ENCODE measurements at regions not wholly inside any gene's neighbourhood (a gene's known extent, or its start where the extent isn't known, plus 50 kb on each side); places are given as distances from the start of the nearest gene placed in this dataset.

DNA sequence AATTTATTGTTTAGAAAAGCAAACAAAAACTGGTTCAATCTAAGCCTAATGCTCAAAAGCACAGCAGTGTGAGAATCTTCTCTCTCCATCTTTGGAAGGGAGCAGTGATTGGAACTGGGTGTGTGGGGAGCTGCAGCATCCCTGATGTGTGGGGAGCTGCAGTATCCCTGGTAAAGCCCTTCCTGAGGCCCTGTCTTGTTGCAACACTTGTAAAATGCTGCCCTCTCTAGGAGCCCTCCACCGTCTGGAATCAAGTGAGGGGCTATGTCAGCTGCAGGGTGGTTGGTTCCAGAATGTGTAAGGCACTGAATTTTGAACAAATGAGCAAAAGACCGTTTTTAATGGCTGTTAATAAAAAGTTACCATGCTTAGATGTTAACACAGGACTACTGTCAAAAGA, 147.7 kb upstream of the RAB12 start:
- CTCF ChIA-PET, result interaction anchor here (2.0 kb wide), 1 partner anchor 17 kb away, joined by 9 read pairs; no protein-coding TSS in a partner anchor
- Mint-ChIP-seq H3K27me3 (ENCODE audit: low read depth) (no peaks in the 10 kb centered on the region), H3K4me1 (peaks cover 12% of the 10 kb centered on the region), H3K27ac (no peak overlapping the region), H3K9me3 (peaks cover 27% of the 10 kb centered on the region), H3K4me3 (no peak overlapping the region), H3K36me3 (peaks cover 23% of the 10 kb centered on the region)
- DNase-seq (ENCODE audit: low spot score), result no peak
- ATAC-seq, result no peak; the same call in 1 of the 2 replicates
- TF ChIP-seq ZBTB21 (CRISPR knock-in tag; IDR thresholded peaks at IDR 0.05; ENCODE audit: borderline replicate concordance) (no peak), NFYB (CRISPR knock-in tag; conservative IDR thresholded peaks at IDR 0.05; ENCODE audit: low read depth) (no peak), TCF7 (CRISPR knock-in tag; IDR thresholded peaks at IDR 0.05; ENCODE audit: low read depth) (no peak), EMX1 (CRISPR knock-in tag; IDR thresholded peaks at IDR 0.05) (no peak), USF1 (CRISPR knock-in tag; IDR thresholded peaks at IDR 0.05) (no peak), ZNF138 (CRISPR knock-in tag; conservative IDR thresholded peaks at IDR 0.05) (no peak), PRRX2 (CRISPR knock-in tag; IDR thresholded peaks at IDR 0.05) (no peak), AR (CRISPR knock-in tag; IDR thresholded peaks at IDR 0.05) (no peak), NR1H2 (CRISPR knock-in tag; IDR thresholded peaks at IDR 0.05) (no peak), JAZF1 (CRISPR knock-in tag; IDR thresholded peaks at IDR 0.05) (no peak), ETV6 (CRISPR knock-in tag; IDR thresholded peaks at IDR 0.05) (no peak), E2F1 (CRISPR knock-in tag; IDR thresholded peaks at IDR 0.05) (no peak), MYBL2 (CRISPR knock-in tag; IDR thresholded peaks at IDR 0.05) (no peak), SMAD3 (CRISPR knock-in tag; IDR thresholded peaks at IDR 0.05; ENCODE audit: borderline replicate concordance) (no peak), ERG (CRISPR knock-in tag; IDR thresholded peaks at IDR 0.05) (no peak), TP53 (CRISPR knock-in tag; IDR thresholded peaks at IDR 0.05) (no peak), SOX15 (CRISPR knock-in tag; IDR thresholded peaks at IDR 0.05) (no peak)
- TF ChIP-seq, protein P1, sequence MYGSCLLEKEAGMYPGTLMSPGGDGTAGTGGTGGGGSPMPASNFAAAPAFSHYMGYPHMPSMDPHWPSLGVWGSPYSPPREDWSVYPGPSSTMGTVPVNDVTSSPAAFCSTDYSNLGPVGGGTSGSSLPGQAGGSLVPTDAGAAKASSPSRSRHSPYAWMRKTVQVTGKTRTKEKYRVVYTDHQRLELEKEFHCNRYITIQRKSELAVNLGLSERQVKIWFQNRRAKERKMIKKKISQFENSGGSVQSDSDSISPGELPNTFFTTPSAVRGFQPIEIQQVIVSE (CRISPR knock-in tag; IDR thresholded peaks at IDR 0.05; ENCODE audit: borderline replicate concordance), result no peak
- TF ChIP-seq, protein P2, sequence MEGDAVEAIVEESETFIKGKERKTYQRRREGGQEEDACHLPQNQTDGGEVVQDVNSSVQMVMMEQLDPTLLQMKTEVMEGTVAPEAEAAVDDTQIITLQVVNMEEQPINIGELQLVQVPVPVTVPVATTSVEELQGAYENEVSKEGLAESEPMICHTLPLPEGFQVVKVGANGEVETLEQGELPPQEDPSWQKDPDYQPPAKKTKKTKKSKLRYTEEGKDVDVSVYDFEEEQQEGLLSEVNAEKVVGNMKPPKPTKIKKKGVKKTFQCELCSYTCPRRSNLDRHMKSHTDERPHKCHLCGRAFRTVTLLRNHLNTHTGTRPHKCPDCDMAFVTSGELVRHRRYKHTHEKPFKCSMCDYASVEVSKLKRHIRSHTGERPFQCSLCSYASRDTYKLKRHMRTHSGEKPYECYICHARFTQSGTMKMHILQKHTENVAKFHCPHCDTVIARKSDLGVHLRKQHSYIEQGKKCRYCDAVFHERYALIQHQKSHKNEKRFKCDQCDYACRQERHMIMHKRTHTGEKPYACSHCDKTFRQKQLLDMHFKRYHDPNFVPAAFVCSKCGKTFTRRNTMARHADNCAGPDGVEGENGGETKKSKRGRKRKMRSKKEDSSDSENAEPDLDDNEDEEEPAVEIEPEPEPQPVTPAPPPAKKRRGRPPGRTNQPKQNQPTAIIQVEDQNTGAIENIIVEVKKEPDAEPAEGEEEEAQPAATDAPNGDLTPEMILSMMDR (IDR thresholded peaks at IDR 0.05), result no peak
- TF ChIP-seq, protein P3, sequence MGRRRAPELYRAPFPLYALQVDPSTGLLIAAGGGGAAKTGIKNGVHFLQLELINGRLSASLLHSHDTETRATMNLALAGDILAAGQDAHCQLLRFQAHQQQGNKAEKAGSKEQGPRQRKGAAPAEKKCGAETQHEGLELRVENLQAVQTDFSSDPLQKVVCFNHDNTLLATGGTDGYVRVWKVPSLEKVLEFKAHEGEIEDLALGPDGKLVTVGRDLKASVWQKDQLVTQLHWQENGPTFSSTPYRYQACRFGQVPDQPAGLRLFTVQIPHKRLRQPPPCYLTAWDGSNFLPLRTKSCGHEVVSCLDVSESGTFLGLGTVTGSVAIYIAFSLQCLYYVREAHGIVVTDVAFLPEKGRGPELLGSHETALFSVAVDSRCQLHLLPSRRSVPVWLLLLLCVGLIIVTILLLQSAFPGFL (CRISPR knock-in tag; IDR thresholded peaks at IDR 0.05; ENCODE audit: borderline replicate concordance), result no peak
- POLR2A ChIA-PET, result no interaction called here
